CD4-positive, CD25-positive, alpha-beta regulatory T cell (primary cell): ENCODE measurements at regions not wholly inside any gene's neighbourhood (a gene's known extent, or its start where the extent isn't known, plus 50 kb on each side); places are given as distances from the start of the nearest gene placed in this dataset.

Experiments used
- ATAC-seq, 2 donors: fragments of 150-1000 bp; cut with Tn5 transposase; one replicate each; pipeline ENCODE4 v1.10.0; 2021; ENCODE audit warnings: low read depth in 2 of 2, moderate number of reproducible peaks in 2 of 2, moderate library complexity in 1 of 2
- DNase-seq, 3 donors: peaks; one replicate each; pipeline versions ENCODE4 v3.0.0 to v3.0.0-alpha.2; 2012 to 2022; ENCODE audit warnings: mixed read lengths in 1 of 3
- H3K27ac ChIP-seq: one replicate; pipeline ENCODE4 v1.7.0; 2013; ENCODE audit warnings: mild to moderate bottlenecking, low read length; ENCODE audit not compliant: insufficient read depth, poor library complexity, severe bottlenecking
- H3K27me3 ChIP-seq: one replicate; pipeline ENCODE4 v1.7.0; 2013; ENCODE audit warnings: low read length; ENCODE audit not compliant: control insufficient read depth, insufficient read depth
- H3K36me3 ChIP-seq: one replicate; pipeline ENCODE4 v1.7.0; 2013; ENCODE audit warnings: mild to moderate bottlenecking, low read length, moderate library complexity; ENCODE audit not compliant: control insufficient read depth, insufficient read depth
- H3K4me1 ChIP-seq: 2 replicates; pipeline ENCODE4 v1.7.0; 2013; ENCODE audit warnings: mild to moderate bottlenecking, low read length; ENCODE audit not compliant: insufficient read depth, control insufficient read depth, poor library complexity, severe bottlenecking
- H3K4me3 ChIP-seq: one replicate; pipeline ENCODE4 v1.7.0; 2013; ENCODE audit warnings: low read depth, mild to moderate bottlenecking, low read length, moderate library complexity
- H3K9me3 ChIP-seq, 2 experiments: 1 replicate in 1 of 2; 2 replicates in 1 of 2; pipeline ENCODE4 v1.7.0; 2013; ENCODE audit warnings: low read length in 2 of 2, mild to moderate bottlenecking in 1 of 2, moderate library complexity in 1 of 2; ENCODE audit not compliant: control insufficient read depth in 2 of 2
- H3K27ac Mint-ChIP-seq, 3 donors: one replicate each; pipeline ENCODE4 v1.8.0; 2020 to 2022; ENCODE audit warnings: mild to moderate bottlenecking in 3 of 3, mixed read lengths in 3 of 3, moderate library complexity in 2 of 3
- H3K27me3 Mint-ChIP-seq: one replicate; pipeline ENCODE4 v1.8.0; 2022; ENCODE audit warnings: mild to moderate bottlenecking, mixed read lengths
- H3K36me3 Mint-ChIP-seq: one replicate; pipeline ENCODE4 v1.8.0; 2020; ENCODE audit warnings: mixed read lengths
- H3K4me1 Mint-ChIP-seq, 4 donors: one replicate each; pipeline ENCODE4 v1.8.0; 2020 to 2022; ENCODE audit warnings: mixed read lengths in 4 of 4, mild to moderate bottlenecking in 1 of 4
- H3K4me3 Mint-ChIP-seq, 4 donors: one replicate each; pipeline ENCODE4 v1.8.0; 2020 to 2022; ENCODE audit warnings: mild to moderate bottlenecking in 4 of 4, mixed read lengths in 4 of 4, moderate library complexity in 3 of 4
- H3K9me3 Mint-ChIP-seq, 7 donors: one replicate each; pipeline ENCODE4 v1.8.0; 2020 to 2022; ENCODE audit warnings: mixed read lengths in 7 of 7, mild to moderate bottlenecking in 3 of 7, moderate library complexity in 2 of 7

GRCh38 chr4:163744861-163745260 lies 250.4 kb downstream of the TMA16 start:
- Mint-ChIP-seq H3K27ac (no peak overlapping the region), H3K27me3 (no peaks in the 10 kb centered on the region), H3K4me1 (no peaks in the 10 kb centered on the region), H3K36me3 (no peaks in the 10 kb centered on the region), H3K9me3 (peaks cover 0 to 4% (median 0%) of the 10 kb centered on the region in 7 donors), H3K4me3 (no peak overlapping the region)
- no peaks in the 10 kb centered on the region for H3K27me3 ChIP-seq
- H3K4me3 ChIP-seq: no peak overlapping the region
- H3K27ac ChIP-seq: no peak overlapping the region
- DNase-seq (no peak), ATAC-seq (no peak)
- H3K36me3 ChIP-seq: no peaks in the 10 kb centered on the region
- no peaks in the 10 kb centered on the region for H3K4me1 ChIP-seq
- no peaks in the 10 kb centered on the region for H3K9me3 ChIP-seq

DNA sequence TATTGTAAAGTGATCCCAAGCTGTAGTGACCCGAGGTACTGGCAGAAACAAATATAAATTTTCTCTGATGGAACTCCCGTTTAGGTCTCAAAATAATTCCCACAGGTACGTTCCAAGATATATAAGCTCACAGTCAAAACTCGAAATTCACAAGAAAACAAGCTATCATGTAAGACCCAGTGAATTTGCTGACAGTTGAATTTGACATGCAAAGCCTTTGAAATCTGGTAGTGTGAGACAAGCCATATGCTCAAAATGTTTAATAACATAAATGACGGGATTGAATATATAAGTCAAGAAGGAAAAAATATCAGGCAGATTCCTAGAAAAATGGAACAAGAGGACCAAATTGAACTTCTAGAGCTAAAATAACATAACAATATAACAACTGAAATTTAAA lies 252.8 kb downstream of the TMA16 start:
- no peaks in the 10 kb centered on the region for H3K27me3 ChIP-seq
- Mint-ChIP-seq H3K9me3 (peaks cover 0 to 4% (median 0%) of the 10 kb centered on the region in 7 donors), H3K27ac (no peak overlapping the region), H3K4me3 (no peak overlapping the region), H3K27me3 (no peaks in the 10 kb centered on the region), H3K4me1 (no peaks in the 10 kb centered on the region), H3K36me3 (no peaks in the 10 kb centered on the region)
- H3K4me1 ChIP-seq: no peaks in the 10 kb centered on the region
- no peak overlapping the region for H3K4me3 ChIP-seq
- no peak overlapping the region for H3K27ac ChIP-seq
- no peak for ATAC-seq
- no peak for DNase-seq
- H3K9me3 ChIP-seq: no peaks in the 10 kb centered on the region
- no peaks in the 10 kb centered on the region for H3K36me3 ChIP-seq

GRCh38 chr4:163747886-163748285 lies 253.4 kb downstream of the TMA16 start:
- Histone ChIP-seq H3K9me3 (no peaks in the 10 kb centered on the region), H3K27me3 (no peaks in the 10 kb centered on the region), H3K36me3 (no peaks in the 10 kb centered on the region), H3K4me1 (no peaks in the 10 kb centered on the region), H3K27ac (no peak overlapping the region), H3K4me3 (no peak overlapping the region)
- peaks cover 0 to 4% (median 0%) of the 10 kb centered on the region in 7 donors for H3K9me3 Mint-ChIP-seq
- ATAC-seq (no peak), DNase-seq (no peak)
- H3K27me3 Mint-ChIP-seq: no peaks in the 10 kb centered on the region
- H3K4me3 Mint-ChIP-seq: no peak overlapping the region
- H3K27ac Mint-ChIP-seq: no peak overlapping the region
- no peaks in the 10 kb centered on the region for H3K4me1 Mint-ChIP-seq
- no peaks in the 10 kb centered on the region for H3K36me3 Mint-ChIP-seq

DNA sequence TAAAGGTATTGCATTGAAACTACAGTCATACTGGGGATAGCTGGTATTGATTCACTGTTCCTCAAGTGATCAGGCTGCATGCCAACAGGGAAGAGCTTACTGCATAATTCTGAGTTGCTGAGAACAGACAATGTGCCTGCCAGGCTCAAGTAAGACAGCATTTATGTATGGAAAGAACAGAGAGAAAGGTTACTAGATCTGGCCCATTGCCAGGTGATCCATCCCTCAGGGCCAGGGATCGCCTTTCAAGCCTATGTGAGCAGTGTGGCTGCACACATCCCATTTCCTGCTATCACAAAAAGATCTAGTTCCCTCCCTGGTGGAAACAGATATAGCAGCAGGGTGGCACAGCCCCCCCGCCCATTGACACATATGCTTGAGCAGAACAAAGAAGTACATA lies 254.0 kb downstream of the TMA16 start:
- Mint-ChIP-seq H3K27me3 (no peaks in the 10 kb centered on the region), H3K9me3 (peaks cover 0 to 4% (median 0%) of the 10 kb centered on the region in 7 donors), H3K36me3 (no peaks in the 10 kb centered on the region), H3K27ac (no peak overlapping the region), H3K4me1 (no peaks in the 10 kb centered on the region), H3K4me3 (no peak overlapping the region)
- Histone ChIP-seq H3K27ac (no peak overlapping the region), H3K9me3 (no peaks in the 10 kb centered on the region), H3K27me3 (no peaks in the 10 kb centered on the region), H3K36me3 (no peaks in the 10 kb centered on the region), H3K4me3 (no peak overlapping the region), H3K4me1 (no peaks in the 10 kb centered on the region)
- ATAC-seq (no peak), DNase-seq (no peak)

GRCh38 chr4:163755013-163755412 lies 260.5 kb downstream of the TMA16 start:
- H3K4me3 Mint-ChIP-seq: no peak overlapping the region
- peak in 2 of 3 donors; percentile 32 to 51 for DNase-seq
- H3K4me3 ChIP-seq: no peak overlapping the region
- H3K9me3 Mint-ChIP-seq: no peaks in the 10 kb centered on the region
- no peak overlapping the region for H3K27ac ChIP-seq
- no peaks in the 10 kb centered on the region for H3K36me3 Mint-ChIP-seq
- H3K27me3 ChIP-seq: no peaks in the 10 kb centered on the region
- peaks cover 0 to 9% (median 2%) of the 10 kb centered on the region in 4 donors for H3K4me1 Mint-ChIP-seq
- no peaks in the 10 kb centered on the region for H3K9me3 ChIP-seq
- peak in 1 of 2 donors; percentile 43 for ATAC-seq
- no peaks in the 10 kb centered on the region for H3K36me3 ChIP-seq
- no peaks in the 10 kb centered on the region for H3K4me1 ChIP-seq
- H3K27me3 Mint-ChIP-seq: peaks cover 9% of the 10 kb centered on the region
- no peak overlapping the region for H3K27ac Mint-ChIP-seq

DNA sequence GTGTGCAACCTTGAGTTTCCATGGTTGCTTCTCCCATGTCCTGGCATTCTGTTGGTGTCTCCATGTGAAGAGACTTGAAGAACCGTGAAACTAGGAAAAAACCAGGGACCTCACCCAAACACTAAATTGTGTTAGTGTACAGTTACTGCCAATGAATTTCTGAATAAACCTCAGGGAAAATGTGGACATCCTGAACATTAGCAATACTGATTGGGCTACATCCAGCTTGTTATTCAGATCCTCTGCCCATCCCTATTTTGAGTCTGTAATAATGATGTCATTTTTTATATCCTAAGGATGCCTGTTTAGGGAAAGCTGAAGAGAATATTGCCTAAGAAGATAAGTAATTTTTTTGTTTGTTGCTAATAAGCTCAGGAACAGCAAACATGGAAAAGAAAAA lies 262.7 kb downstream of the TMA16 start:
- peaks cover 9% of the 10 kb centered on the region for H3K27me3 Mint-ChIP-seq
- ATAC-seq: no peak
- no peak overlapping the region for H3K27ac ChIP-seq
- no peak overlapping the region for H3K4me3 Mint-ChIP-seq
- no peaks in the 10 kb centered on the region for H3K4me1 ChIP-seq
- no peaks in the 10 kb centered on the region for H3K36me3 ChIP-seq
- H3K27ac Mint-ChIP-seq: no peak overlapping the region
- DNase-seq: no peak
- no peaks in the 10 kb centered on the region for H3K9me3 ChIP-seq
- peaks cover 0 to 9% (median 2%) of the 10 kb centered on the region in 4 donors for H3K4me1 Mint-ChIP-seq
- H3K27me3 ChIP-seq: no peaks in the 10 kb centered on the region
- no peaks in the 10 kb centered on the region for H3K9me3 Mint-ChIP-seq
- H3K4me3 ChIP-seq: no peak overlapping the region
- H3K36me3 Mint-ChIP-seq: no peaks in the 10 kb centered on the region

- H3K4me1 Mint-ChIP-seq: peaks cover 0 to 9% (median 2%) of the 10 kb centered on the region in 4 donors
- H3K27ac ChIP-seq: no peak overlapping the region
- no peak overlapping the region for H3K4me3 ChIP-seq
- H3K27me3 ChIP-seq: no peaks in the 10 kb centered on the region
- no peaks in the 10 kb centered on the region for H3K4me1 ChIP-seq
- H3K36me3 Mint-ChIP-seq: no peaks in the 10 kb centered on the region
- peaks cover 9% of the 10 kb centered on the region for H3K27me3 Mint-ChIP-seq
- no peak overlapping the region for H3K4me3 Mint-ChIP-seq
- no peak for DNase-seq
- no peaks in the 10 kb centered on the region for H3K9me3 Mint-ChIP-seq
- no peak overlapping the region for H3K27ac Mint-ChIP-seq
- H3K36me3 ChIP-seq: no peaks in the 10 kb centered on the region
- no peaks in the 10 kb centered on the region for H3K9me3 ChIP-seq
- no peak for ATAC-seq
Observed at GRCh38 chr4:163758032-163758431, 263.5 kb downstream of the TMA16 start.

GRCh38 chr4:163762741-163763140 lies 268.3 kb downstream of the TMA16 start:
- Mint-ChIP-seq H3K27me3 (no peaks in the 10 kb centered on the region), H3K9me3 (no peaks in the 10 kb centered on the region), H3K36me3 (no peaks in the 10 kb centered on the region), H3K27ac (no peak overlapping the region), H3K4me3 (no peak overlapping the region), H3K4me1 (no peaks in the 10 kb centered on the region)
- ATAC-seq (no peak), DNase-seq (no peak)
- no peak overlapping the region for H3K4me3 ChIP-seq
- no peaks in the 10 kb centered on the region for H3K4me1 ChIP-seq
- no peak overlapping the region for H3K27ac ChIP-seq
- H3K36me3 ChIP-seq: no peaks in the 10 kb centered on the region
- no peaks in the 10 kb centered on the region for H3K9me3 ChIP-seq
- H3K27me3 ChIP-seq: no peaks in the 10 kb centered on the region
